Pancreas (tissue), 10 donors: ENCODE measurements at regions not wholly inside any gene's neighbourhood (a gene's known extent, or its start where the extent isn't known, plus 50 kb on each side); places are given as distances from the start of the nearest gene placed in this dataset.

Source experiments
- ATAC-seq, 4 donors: fragments of 200-7000 bp; cut with Tn5 transposase; one replicate each; pipeline versions ENCODE4 v1.8.0 to v1.9.1; 2020; ENCODE audit warnings: mild to moderate bottlenecking in 4 of 4, moderate library complexity in 4 of 4
- DNase-seq, 6 donors: peaks; one replicate each; pipeline ENCODE4 v3.0.0-alpha.2; 2020
- FAIRE-seq: peaks from 2 replicates; lab custom pipeline; 2012; peaks lifted over from hg19 to GRCh38; lab: Jason Lieb, UNC
- H3K27ac ChIP-seq, 4 donors: fragments of 200-600 bp; sonication (generic); 1 replicate in 3 of 4; 2 replicates in 1 of 4; pipeline versions ENCODE4 v1.5.0 to v1.8.0; 2020
- H3K27me3 ChIP-seq, 4 donors: fragments of 200-600 bp; one replicate each; pipeline ENCODE4 v1.8.0; 2021
- H3K36me3 ChIP-seq, 3 donors: fragments of 200-600 bp; sonication (generic) in 1 of 3; one replicate each; pipeline versions ENCODE4 v1.5.0 to v1.8.0; 2020 to 2021
- H3K4me1 ChIP-seq, 3 donors: fragments of 200-600 bp; one replicate each; pipeline ENCODE4 v1.8.0; 2021
- H3K4me3 ChIP-seq, 4 donors: fragments of 200-600 bp; sonication (generic) in 2 of 4; one replicate each; pipeline versions ENCODE4 v1.5.0 to v1.8.0; 2020 to 2021
- H3K9me3 ChIP-seq, 4 donors: fragments of 200-600 bp; one replicate each; pipeline ENCODE4 v1.8.0; 2021
- WGBS, 2 donors: extraction: QIAGEN DNeasy Blood & Tissue Kit; methylation state at CpG; one replicate each; pipeline ENCODE4 v1.1.7; 2013; 5-methylcytosine and 5-hydroxymethylcytosine counted together
- intact Hi-C, 3 donors: fragments of 100-400 bp; cut with DNase I; formaldehyde crosslinking; loops; one replicate each; pipeline versions ENCODE4 v1.11.1 to v1.14.2; 2022
- TF ChIP-seq, protein P1 (sequence below), 4 donors: fragments of 200-600 bp; sonication (generic) in 3 of 4; IDR thresholded peaks; one replicate each; pipeline versions ENCODE4 v1.5.0 to v1.8.0; 2021; ENCODE audit warnings: antibody characterized with exemption in 4 of 4
- donor health status: healthy with polysubstance abuse.
- donor health status: DM: no; HTN: no; CAD: no; lungs with moderate emphysema.
- donor health status: DM: no; HTN: no; CAD: no.
- donor health status: control.
- donor health status: control.
- donor health status: Bipolar disorder and iron deficiency.
- donor health status: DM: yes; HTN: yes; CAD: no.
- donor health status: DM: no; HTN: no; CAD: no.
- donor health status: DM: no; HTN: no; CAD: no.
- donor health status: DM: yes; HTN: yes; CAD: no.

DNA sequence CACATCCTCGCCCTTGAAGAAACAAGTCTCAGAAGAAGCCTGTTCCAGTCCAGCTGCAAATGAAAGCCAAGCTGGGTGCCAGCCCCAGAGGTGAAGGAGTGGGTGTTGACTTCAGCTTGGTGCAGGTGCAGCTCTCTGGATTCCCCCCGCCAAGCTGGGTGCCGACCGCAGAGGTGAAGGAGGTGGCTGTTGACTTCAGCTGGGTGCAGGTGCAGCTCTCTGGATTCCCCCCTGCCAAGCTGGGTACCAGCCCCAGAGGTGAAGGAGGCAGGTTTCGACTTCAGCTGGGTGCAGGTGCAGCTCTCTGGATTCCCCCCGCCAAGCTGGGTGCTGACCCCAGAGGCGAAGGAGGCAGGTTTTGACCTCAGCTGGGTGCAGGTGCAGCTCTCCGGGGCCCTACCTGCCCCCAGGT lies 1234.0 kb downstream of the TBC1D22A start:
- Histone ChIP-seq H3K36me3 (no peaks in the 10 kb centered on the region), H3K4me3 (no peak overlapping the region), H3K27me3 (no peaks in the 10 kb centered on the region), H3K9me3 (no peaks in the 10 kb centered on the region), H3K4me1 (no peaks in the 10 kb centered on the region), H3K27ac (no peak overlapping the region)
- FAIRE-seq (no peak), DNase-seq (no peak), ATAC-seq (no peak)
- WGBS, 2 donors = 61 to 76% methylated on average over 8 of the region's 8 CpGs
- TF ChIP-seq, protein P1, sequence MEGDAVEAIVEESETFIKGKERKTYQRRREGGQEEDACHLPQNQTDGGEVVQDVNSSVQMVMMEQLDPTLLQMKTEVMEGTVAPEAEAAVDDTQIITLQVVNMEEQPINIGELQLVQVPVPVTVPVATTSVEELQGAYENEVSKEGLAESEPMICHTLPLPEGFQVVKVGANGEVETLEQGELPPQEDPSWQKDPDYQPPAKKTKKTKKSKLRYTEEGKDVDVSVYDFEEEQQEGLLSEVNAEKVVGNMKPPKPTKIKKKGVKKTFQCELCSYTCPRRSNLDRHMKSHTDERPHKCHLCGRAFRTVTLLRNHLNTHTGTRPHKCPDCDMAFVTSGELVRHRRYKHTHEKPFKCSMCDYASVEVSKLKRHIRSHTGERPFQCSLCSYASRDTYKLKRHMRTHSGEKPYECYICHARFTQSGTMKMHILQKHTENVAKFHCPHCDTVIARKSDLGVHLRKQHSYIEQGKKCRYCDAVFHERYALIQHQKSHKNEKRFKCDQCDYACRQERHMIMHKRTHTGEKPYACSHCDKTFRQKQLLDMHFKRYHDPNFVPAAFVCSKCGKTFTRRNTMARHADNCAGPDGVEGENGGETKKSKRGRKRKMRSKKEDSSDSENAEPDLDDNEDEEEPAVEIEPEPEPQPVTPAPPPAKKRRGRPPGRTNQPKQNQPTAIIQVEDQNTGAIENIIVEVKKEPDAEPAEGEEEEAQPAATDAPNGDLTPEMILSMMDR (IDR thresholded peaks at IDR 0.05) = no peak
- intact Hi-C loops = no loop called here

DNA sequence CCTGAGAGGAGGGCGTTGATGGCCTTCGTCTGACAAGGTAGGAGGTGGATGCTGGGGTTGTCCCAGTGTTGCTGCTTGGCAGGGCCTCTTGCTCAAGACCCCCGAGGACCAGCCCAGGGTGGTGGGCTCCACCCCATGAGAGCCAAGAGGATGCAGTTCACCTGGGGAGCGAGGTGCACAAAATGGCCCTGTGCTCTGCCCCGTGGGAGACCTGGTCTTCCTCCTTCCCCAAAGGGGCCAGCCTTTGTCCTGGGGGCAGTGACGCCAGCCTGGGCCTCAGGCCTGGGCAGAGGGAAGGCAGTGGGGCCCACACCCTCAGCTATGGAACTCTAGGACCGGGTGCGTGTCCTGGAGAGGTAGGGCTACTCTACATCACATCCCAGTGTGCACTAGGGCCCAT lies 1233.3 kb downstream of the TBC1D22A start:
- Histone ChIP-seq H3K4me1 (no peaks in the 10 kb centered on the region), H3K27ac (no peak overlapping the region), H3K36me3 (no peaks in the 10 kb centered on the region), H3K27me3 (peaks cover 0 to 6% (median 0%) of the 10 kb centered on the region in 4 donors), H3K4me3 (no peak overlapping the region), H3K9me3 (no peaks in the 10 kb centered on the region)
- WGBS, 2 donors = 57 to 67% methylated on average over 8 of the region's 8 CpGs
- ATAC-seq = no peak
- intact Hi-C loops = no loop called here
- no peak for DNase-seq
- TF ChIP-seq, protein P1 (IDR thresholded peaks at IDR 0.05) = no peak
- FAIRE-seq = no peak

DNA sequence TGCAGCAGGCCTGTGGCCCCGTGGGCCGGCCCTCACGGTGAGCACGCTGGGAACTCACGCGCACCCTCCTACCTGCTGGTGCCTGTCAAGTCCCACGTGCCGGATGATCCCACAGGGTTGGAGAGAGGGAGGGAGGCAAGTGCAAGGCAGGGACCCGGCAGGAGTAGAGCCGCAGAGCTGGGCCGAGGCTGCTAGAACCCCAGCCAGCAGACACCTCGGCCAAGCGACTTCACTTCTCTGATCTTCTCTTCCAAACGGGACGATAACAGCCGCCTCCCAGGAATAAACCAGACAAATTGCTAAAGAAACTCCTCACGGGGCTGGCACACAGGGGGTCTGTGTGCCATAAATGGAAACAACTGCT lies 1232.8 kb downstream of the TBC1D22A start:
- no peaks in the 10 kb centered on the region for H3K36me3 ChIP-seq
- no peak overlapping the region for H3K4me3 ChIP-seq
- intact Hi-C loops = no loop called here
- WGBS, 2 donors = 72 to 81% methylated on average over 17 of the region's 17 CpGs
- no peak for DNase-seq
- no peak for ATAC-seq
- no peak overlapping the region for H3K27ac ChIP-seq
- peaks cover 0 to 7% (median 0%) of the 10 kb centered on the region in 4 donors for H3K27me3 ChIP-seq
- no peaks in the 10 kb centered on the region for H3K9me3 ChIP-seq
- no peaks in the 10 kb centered on the region for H3K4me1 ChIP-seq
- TF ChIP-seq, protein P1 (IDR thresholded peaks at IDR 0.05) = no peak
- FAIRE-seq = no peak

DNA sequence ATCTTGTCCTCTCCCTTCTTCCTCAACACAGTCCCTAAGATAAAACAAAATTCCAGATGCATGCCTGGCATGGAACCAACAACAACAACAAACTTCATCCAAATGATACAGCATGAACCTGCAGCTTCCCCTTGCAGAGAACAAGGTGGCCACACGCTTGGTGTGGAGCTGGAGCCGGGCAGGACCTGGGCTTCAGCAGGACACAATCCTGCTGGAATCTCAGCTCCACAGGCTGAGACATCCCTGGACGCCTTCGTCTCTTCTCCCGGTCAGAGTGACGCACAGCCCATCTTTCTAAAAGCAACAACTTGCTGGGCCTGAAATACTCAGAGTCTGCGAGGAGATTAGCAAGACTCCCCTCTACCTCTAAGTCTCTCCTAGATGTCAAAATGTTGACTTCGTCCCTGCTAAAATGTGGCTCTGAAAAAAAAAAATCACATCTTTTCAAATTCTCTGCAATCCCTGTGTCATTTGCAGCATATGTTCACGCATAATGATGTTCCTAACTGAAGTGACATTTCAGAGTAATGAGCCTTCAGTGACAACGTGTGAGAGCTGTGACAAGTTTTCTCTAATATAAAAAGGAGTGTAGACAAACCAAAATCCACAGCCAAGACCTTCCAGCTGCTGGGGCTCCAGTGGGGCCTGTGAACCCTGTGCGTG lies 1232.3 kb downstream of the TBC1D22A start:
- no peaks in the 10 kb centered on the region for H3K9me3 ChIP-seq
- DNase-seq (no peak), FAIRE-seq (no peak), ATAC-seq (no peak)
- H3K4me1 ChIP-seq = no peaks in the 10 kb centered on the region
- no peak overlapping the region for H3K4me3 ChIP-seq
- intact Hi-C loops = no loop called here
- H3K27me3 ChIP-seq = peaks cover 0 to 7% (median 0%) of the 10 kb centered on the region in 4 donors
- TF ChIP-seq, protein P1 (IDR thresholded peaks at IDR 0.05) = no peak
- H3K36me3 ChIP-seq = no peaks in the 10 kb centered on the region
- no peak overlapping the region for H3K27ac ChIP-seq
- WGBS, 2 donors = 59 to 71% methylated on average over 11 of the region's 11 CpGs

DNA sequence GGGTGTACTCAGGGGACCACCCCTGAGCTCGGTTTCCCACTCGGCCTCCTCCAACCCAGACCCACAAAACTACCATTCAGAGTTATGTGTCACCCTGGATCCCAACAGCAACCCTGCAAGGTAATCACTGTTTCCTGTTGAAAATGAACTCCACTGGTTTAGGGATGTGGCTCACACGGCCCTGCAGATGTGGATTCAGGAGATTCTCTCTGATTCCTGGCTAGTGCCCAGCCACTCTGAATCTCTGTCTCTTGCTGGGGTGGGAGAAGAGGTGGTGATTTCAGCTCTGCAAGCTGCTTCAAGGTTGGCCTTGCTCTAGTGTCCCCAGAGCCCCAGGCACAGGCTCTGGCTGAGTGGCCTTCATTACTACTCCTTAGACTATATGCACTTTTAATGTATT lies 1231.6 kb downstream of the TBC1D22A start:
- DNase-seq (no peak), ATAC-seq (no peak), FAIRE-seq (no peak)
- H3K36me3 ChIP-seq = no peaks in the 10 kb centered on the region
- TF ChIP-seq, protein P1 (IDR thresholded peaks at IDR 0.05) = no peak
- H3K27me3 ChIP-seq = peaks cover 0 to 7% (median 0%) of the 10 kb centered on the region in 4 donors
- H3K9me3 ChIP-seq = no peaks in the 10 kb centered on the region
- intact Hi-C loops = no loop called here
- H3K4me1 ChIP-seq = no peaks in the 10 kb centered on the region
- no peak overlapping the region for H3K27ac ChIP-seq
- H3K4me3 ChIP-seq = no peak overlapping the region
- 43 to 70% methylated on average over 3 of the region's 3 CpGs for WGBS, 2 donors
